ENCODE measurements at regions not wholly inside any gene's neighbourhood (a gene's known extent, or its start where the extent isn't known, plus 50 kb on each side); places are given as distances from the start of the nearest gene placed in this dataset.

DNA sequence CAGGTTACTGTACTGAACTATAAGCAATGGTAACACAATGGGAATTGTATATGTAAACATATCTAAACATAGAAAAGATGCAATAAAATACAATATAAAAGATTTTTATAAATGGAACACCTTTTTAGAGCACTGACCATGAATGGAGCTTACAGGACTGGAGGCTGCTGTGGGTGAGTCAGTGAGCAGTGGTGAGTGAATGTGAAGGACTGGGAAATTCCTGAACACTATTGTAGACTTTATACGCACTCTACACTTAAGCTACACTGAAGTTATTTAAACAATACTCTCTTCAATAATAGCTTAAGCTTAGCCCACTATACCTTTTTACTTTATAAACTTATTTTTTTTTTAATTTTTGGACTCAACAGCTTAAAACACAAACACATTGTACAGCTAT is 313.5 kb downstream of the KCNC2 start (continued):
- TF ChIP-seq CUX1 (IDR thresholded peaks at IDR 0.05; ENCODE audit: insufficient replicate concordance, low read depth, low read length) (no peak), HCFC1 (IDR thresholded peaks at IDR 0.05; ENCODE audit: low read length) (no peak), CHD4 (IDR thresholded peaks at IDR 0.05) (no peak), NFYA (IDR thresholded peaks at IDR 0.05; ENCODE audit: borderline replicate concordance, low read depth, low read length) (no peak), BCL3 (IDR thresholded peaks at IDR 0.05; ENCODE audit: borderline replicate concordance, insufficient read depth, low read depth, low read length, poor library complexity, severe bottlenecking) (no peak), BMI1 (IDR thresholded peaks at IDR 0.05; ENCODE audit: borderline replicate concordance) (no peak), IRF4 (IDR thresholded peaks at IDR 0.05; ENCODE audit: low read depth, low read length) (no peak), MEF2A (IDR thresholded peaks at IDR 0.05; ENCODE audit: insufficient read depth, low read depth, low read length) (no peak), CBX5 (IDR thresholded peaks at IDR 0.05; ENCODE audit: low read depth) (no peak)
- TF ChIP-seq, protein P1, sequence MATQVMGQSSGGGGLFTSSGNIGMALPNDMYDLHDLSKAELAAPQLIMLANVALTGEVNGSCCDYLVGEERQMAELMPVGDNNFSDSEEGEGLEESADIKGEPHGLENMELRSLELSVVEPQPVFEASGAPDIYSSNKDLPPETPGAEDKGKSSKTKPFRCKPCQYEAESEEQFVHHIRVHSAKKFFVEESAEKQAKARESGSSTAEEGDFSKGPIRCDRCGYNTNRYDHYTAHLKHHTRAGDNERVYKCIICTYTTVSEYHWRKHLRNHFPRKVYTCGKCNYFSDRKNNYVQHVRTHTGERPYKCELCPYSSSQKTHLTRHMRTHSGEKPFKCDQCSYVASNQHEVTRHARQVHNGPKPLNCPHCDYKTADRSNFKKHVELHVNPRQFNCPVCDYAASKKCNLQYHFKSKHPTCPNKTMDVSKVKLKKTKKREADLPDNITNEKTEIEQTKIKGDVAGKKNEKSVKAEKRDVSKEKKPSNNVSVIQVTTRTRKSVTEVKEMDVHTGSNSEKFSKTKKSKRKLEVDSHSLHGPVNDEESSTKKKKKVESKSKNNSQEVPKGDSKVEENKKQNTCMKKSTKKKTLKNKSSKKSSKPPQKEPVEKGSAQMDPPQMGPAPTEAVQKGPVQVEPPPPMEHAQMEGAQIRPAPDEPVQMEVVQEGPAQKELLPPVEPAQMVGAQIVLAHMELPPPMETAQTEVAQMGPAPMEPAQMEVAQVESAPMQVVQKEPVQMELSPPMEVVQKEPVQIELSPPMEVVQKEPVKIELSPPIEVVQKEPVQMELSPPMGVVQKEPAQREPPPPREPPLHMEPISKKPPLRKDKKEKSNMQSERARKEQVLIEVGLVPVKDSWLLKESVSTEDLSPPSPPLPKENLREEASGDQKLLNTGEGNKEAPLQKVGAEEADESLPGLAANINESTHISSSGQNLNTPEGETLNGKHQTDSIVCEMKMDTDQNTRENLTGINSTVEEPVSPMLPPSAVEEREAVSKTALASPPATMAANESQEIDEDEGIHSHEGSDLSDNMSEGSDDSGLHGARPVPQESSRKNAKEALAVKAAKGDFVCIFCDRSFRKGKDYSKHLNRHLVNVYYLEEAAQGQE (IDR thresholded peaks at IDR 0.05; ENCODE audit: low read depth, low read length) = no peak
